A673 (cell line): ENCODE measurements at regions not wholly inside any gene's neighbourhood (a gene's known extent, or its start where the extent isn't known, plus 50 kb on each side); places are given as distances from the start of the nearest gene placed in this dataset.

Source experiments
- BruUV-seq: library from RNA; stranded (reverse); fragments of 400-500 nt; replicated peaks from 2 replicates; lab custom pipeline; 2021; lab: Mats Ljungman, UMichigan
- CTCF ChIA-PET: fragments of 300-600 bp; sonication (Branson Sonifier 250); formaldehyde crosslinking; loops from one replicate; lab custom pipeline; 2022; ENCODE audit warnings: antibody characterized with exemption; lab: Charles Lee
- POLR2A ChIA-PET: fragments of 300-600 bp; sonication (Branson Sonifier 250); formaldehyde crosslinking; loops from one replicate; lab custom pipeline; 2022; ENCODE audit warnings: antibody characterized with exemption; ENCODE audit not compliant: low non-redundant PET; lab: Charles Lee
- DNase-seq: peaks from one replicate; pipeline ENCODE4 v3.0.0-alpha.2; 2015; ENCODE audit warnings: low spot score
- H3K27ac ChIP-seq: fragments of 200-600 bp; sonication (generic); 2 replicates; pipeline ENCODE4 v1.5.1; 2016; ENCODE audit warnings: mixed run types, low read depth, mild to moderate bottlenecking, mixed read lengths, antibody characterized with exemption, low read length; ENCODE audit not compliant: poor library complexity, severe bottlenecking
- H3K27me3 ChIP-seq: fragments of 200-600 bp; sonication (generic); replicated peaks from 2 replicates; pipeline ENCODE4 v1.6.1; 2017; ENCODE audit warnings: mixed run types, low read depth, mild to moderate bottlenecking, mixed read lengths, antibody characterized with exemption, low read length; ENCODE audit not compliant: insufficient read depth, poor library complexity
- H3K36me3 ChIP-seq: fragments of 200-600 bp; sonication (generic); 2 replicates; pipeline ENCODE4 v1.6.1; 2016; ENCODE audit warnings: mixed run types, mild to moderate bottlenecking, mixed read lengths, antibody characterized with exemption, low read length; ENCODE audit not compliant: insufficient read depth, poor library complexity, severe bottlenecking
- H3K4me1 ChIP-seq: fragments of 200-600 bp; sonication (generic); 2 replicates; pipeline ENCODE4 v1.6.1; 2017; ENCODE audit warnings: mixed run types, mild to moderate bottlenecking, mixed read lengths, antibody characterized with exemption, low read length; ENCODE audit not compliant: insufficient read depth, poor library complexity, severe bottlenecking
- H3K4me3 ChIP-seq: fragments of 200-600 bp; sonication (generic); 2 replicates; pipeline ENCODE4 v1.5.1; 2016; ENCODE audit warnings: low read depth, mixed run types, mild to moderate bottlenecking, mixed read lengths, low read length; ENCODE audit not compliant: poor library complexity, severe bottlenecking
- H3K9me3 ChIP-seq: fragments of 200-600 bp; sonication (generic); 2 replicates; pipeline ENCODE4 v1.6.1; 2016; ENCODE audit warnings: mixed run types, low read depth, mild to moderate bottlenecking, mixed read lengths, antibody characterized with exemption, low read length; ENCODE audit not compliant: poor library complexity, severe bottlenecking
- CTCF ChIP-seq: fragments of 300-800, 200-600 bp; sonication (generic); conservative IDR thresholded peaks from 2 replicates; pipeline ENCODE4 v1.5.1; 2017; ENCODE audit warnings: low read depth, mild to moderate bottlenecking, antibody characterized with exemption, low read length, moderate library complexity, mixed read lengths
- EZH2 ChIP-seq: fragments of 200-600 bp; sonication (generic); IDR thresholded peaks from 2 replicates; pipeline ENCODE4 v1.6.1; 2017; ENCODE audit warnings: borderline replicate concordance, low read depth, mild to moderate bottlenecking, mixed read lengths, antibody characterized with exemption, low read length; ENCODE audit not compliant: poor library complexity, severe bottlenecking
- intact Hi-C: fragments of 100-400 bp; cut with micrococcal nuclease; formaldehyde crosslinking; loops from one replicate; pipeline ENCODE4 v1.10.0; 2022; ENCODE audit not compliant: unreplicated experiment

GRCh38 chr14:98840511-98840910 lies 431.5 kb downstream of the BCL11B start:
- no TSS peak for BruUV-seq
- Histone ChIP-seq H3K27me3 (no peaks in the 10 kb centered on the region), H3K4me3 (no peak overlapping the region), H3K9me3 (no peaks in the 10 kb centered on the region), H3K27ac (no peak overlapping the region), H3K36me3 (no peaks in the 10 kb centered on the region), H3K4me1 (no peaks in the 10 kb centered on the region)
- POLR2A ChIA-PET: no interaction called here
- no peak for DNase-seq
- intact Hi-C loops: no loop called here
- TF ChIP-seq EZH2 (no peak), CTCF (no peak)
- CTCF ChIA-PET: no interaction called here

- no peak for DNase-seq
- ChIA-PET POLR2A (no interaction called here), CTCF (no interaction called here)
- no TSS peak for BruUV-seq
- no peak overlapping the region for H3K4me3 ChIP-seq
- H3K4me1 ChIP-seq: no peaks in the 10 kb centered on the region
- intact Hi-C loops: no loop called here
- H3K27ac ChIP-seq: no peak overlapping the region
- no peaks in the 10 kb centered on the region for H3K36me3 ChIP-seq
- TF ChIP-seq CTCF (no peak), EZH2 (no peak)
- H3K27me3 ChIP-seq: no peaks in the 10 kb centered on the region
- no peaks in the 10 kb centered on the region for H3K9me3 ChIP-seq
Measured at GRCh38 chr14:98844456-98844855, 427.5 kb downstream of the BCL11B start.

GRCh38 chr14:98847521-98848468 lies 424.2 kb downstream of the BCL11B start:
- Histone ChIP-seq H3K27me3 (no peaks in the 10 kb centered on the region), H3K4me3 (no peak overlapping the region), H3K27ac (no peak overlapping the region), H3K36me3 (no peaks in the 10 kb centered on the region), H3K9me3 (no peaks in the 10 kb centered on the region), H3K4me1 (no peaks in the 10 kb centered on the region)
- BruUV-seq: no TSS peak
- TF ChIP-seq EZH2 (no peak), CTCF (no peak)
- DNase-seq: no peak
- intact Hi-C loops: no loop called here
- ChIA-PET POLR2A (no interaction called here), CTCF (no interaction called here)
